HL-60 (cell line): ENCODE measurements at regions not wholly inside any gene's neighbourhood (a gene's known extent, or its start where the extent isn't known, plus 50 kb on each side); places are given as distances from the start of the nearest gene placed in this dataset.

Experiments
- CTCF ChIP-seq: IDR thresholded peaks from one replicate; pipeline ENCODE4 v1.5.1; 2011; ENCODE audit warnings: low read length, control low read depth, inconsistent platforms; ENCODE audit not compliant: insufficient read depth
- GABPA ChIP-seq: IDR thresholded peaks from 2 replicates; pipeline ENCODE4 v1.6.1; 2012; ENCODE audit warnings: low read depth
- POLR2AphosphoS5 ChIP-seq: IDR thresholded peaks from 2 replicates; pipeline ENCODE4 v1.6.1; 2012; ENCODE audit warnings: low read depth
- TF ChIP-seq, protein P1 (sequence below): IDR thresholded peaks from 2 replicates; pipeline ENCODE4 v1.6.1; 2012; ENCODE audit warnings: low read depth; ENCODE audit not compliant: insufficient replicate concordance

GRCh38 chr5:74313896-74314295 is 326.6 kb downstream of the ENC1 start:
- TF ChIP-seq CTCF, result no peak
- no peak for TF ChIP-seq POLR2AphosphoS5
- TF ChIP-seq, protein P1, sequence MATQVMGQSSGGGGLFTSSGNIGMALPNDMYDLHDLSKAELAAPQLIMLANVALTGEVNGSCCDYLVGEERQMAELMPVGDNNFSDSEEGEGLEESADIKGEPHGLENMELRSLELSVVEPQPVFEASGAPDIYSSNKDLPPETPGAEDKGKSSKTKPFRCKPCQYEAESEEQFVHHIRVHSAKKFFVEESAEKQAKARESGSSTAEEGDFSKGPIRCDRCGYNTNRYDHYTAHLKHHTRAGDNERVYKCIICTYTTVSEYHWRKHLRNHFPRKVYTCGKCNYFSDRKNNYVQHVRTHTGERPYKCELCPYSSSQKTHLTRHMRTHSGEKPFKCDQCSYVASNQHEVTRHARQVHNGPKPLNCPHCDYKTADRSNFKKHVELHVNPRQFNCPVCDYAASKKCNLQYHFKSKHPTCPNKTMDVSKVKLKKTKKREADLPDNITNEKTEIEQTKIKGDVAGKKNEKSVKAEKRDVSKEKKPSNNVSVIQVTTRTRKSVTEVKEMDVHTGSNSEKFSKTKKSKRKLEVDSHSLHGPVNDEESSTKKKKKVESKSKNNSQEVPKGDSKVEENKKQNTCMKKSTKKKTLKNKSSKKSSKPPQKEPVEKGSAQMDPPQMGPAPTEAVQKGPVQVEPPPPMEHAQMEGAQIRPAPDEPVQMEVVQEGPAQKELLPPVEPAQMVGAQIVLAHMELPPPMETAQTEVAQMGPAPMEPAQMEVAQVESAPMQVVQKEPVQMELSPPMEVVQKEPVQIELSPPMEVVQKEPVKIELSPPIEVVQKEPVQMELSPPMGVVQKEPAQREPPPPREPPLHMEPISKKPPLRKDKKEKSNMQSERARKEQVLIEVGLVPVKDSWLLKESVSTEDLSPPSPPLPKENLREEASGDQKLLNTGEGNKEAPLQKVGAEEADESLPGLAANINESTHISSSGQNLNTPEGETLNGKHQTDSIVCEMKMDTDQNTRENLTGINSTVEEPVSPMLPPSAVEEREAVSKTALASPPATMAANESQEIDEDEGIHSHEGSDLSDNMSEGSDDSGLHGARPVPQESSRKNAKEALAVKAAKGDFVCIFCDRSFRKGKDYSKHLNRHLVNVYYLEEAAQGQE, result no peak
- TF ChIP-seq GABPA, result no peak
